GM12878 (cell line): ENCODE measurements at regions not wholly inside any gene's neighbourhood (a gene's known extent, or its start where the extent isn't known, plus 50 kb on each side); places are given as distances from the start of the nearest gene placed in this dataset.

ENCODE experiments used
- ATAC-seq: fragments of 200-7000 bp; cut with Tn5 transposase; 3 replicates; pipeline ENCODE4 v1.9.1; 2020; ENCODE audit warnings: mild to moderate bottlenecking, moderate library complexity
- BruUV-seq: library from RNA; stranded (reverse); fragments of 400-500 nt; replicated peaks from 2 replicates; lab custom pipeline; 2021; lab: Mats Ljungman, UMichigan
- CTCF ChIA-PET: fragments of 300-600 bp; sonication (Branson Sonifier 250); formaldehyde crosslinking; extraction: SDS; loops from one replicate; lab custom pipeline; 2021; ENCODE audit warnings: inconsistent platforms; lab: Yijun Ruan, JAX
- POLR2A ChIA-PET: fragments of 350-600 bp; formaldehyde crosslinking; extraction: SDS; loops from one replicate; lab custom pipeline; 2021; ENCODE audit warnings: inconsistent platforms; lab: Charles Lee
- RAD21 ChIA-PET: fragments of 300-600 bp; sonication (Branson Sonifier 250); formaldehyde crosslinking; loops from one replicate; lab custom pipeline; 2023; ENCODE audit warnings: antibody characterized with exemption; ENCODE audit not compliant: unreplicated experiment; lab: Charles Lee
- SMC1A ChIA-PET: fragments of 300-600 bp; sonication (Branson Sonifier 250); formaldehyde crosslinking; loops from one replicate; lab custom pipeline; 2023; ENCODE audit not compliant: unreplicated experiment, uncharacterized antibody; lab: Charles Lee
- DNase-seq: peaks from one replicate; pipeline ENCODE4 v3.0.0-alpha.2; 2011; ENCODE audit warnings: low read depth, low spot score
- FAIRE-seq: peaks from 3 replicates; lab custom pipeline; 2011; peaks lifted over from hg19 to GRCh38; lab: Jason Lieb, UNC
- H2AFZ ChIP-seq: 2 replicates; pipeline ENCODE4 v1.6.0; 2011; ENCODE audit warnings: low read depth, low read length, control low read depth; ENCODE audit not compliant: control insufficient read depth
- H3K27ac ChIP-seq: 2 replicates; pipeline ENCODE4 v1.5.1; 2011; ENCODE audit warnings: control low read depth; ENCODE audit not compliant: control insufficient read depth, insufficient read depth
- H3K27me3 ChIP-seq, 2 experiments: replicated peaks in 1 of 2; 2 replicates each; pipeline versions ENCODE4 v1.6.0 to v1.6.1; 2011; ENCODE audit warnings: low read length in 1 of 2; ENCODE audit not compliant: control insufficient read depth in 2 of 2, insufficient read depth in 2 of 2
- H3K36me3 ChIP-seq, 2 experiments: 2 replicates each; pipeline ENCODE4 v1.5.1; 2011; ENCODE audit warnings: low read length in 1 of 2; ENCODE audit not compliant: control insufficient read depth in 2 of 2, insufficient read depth in 2 of 2
- H3K4me1 ChIP-seq: 2 replicates; pipeline ENCODE4 v1.6.1; 2011; ENCODE audit warnings: mild to moderate bottlenecking, low read length, moderate library complexity, mixed read lengths; ENCODE audit not compliant: control insufficient read depth, insufficient read depth
- H3K4me2 ChIP-seq: 2 replicates; pipeline ENCODE4 v1.6.0; 2011; ENCODE audit warnings: control low read depth; ENCODE audit not compliant: control insufficient read depth, insufficient read depth
- H3K4me3 ChIP-seq: fragments of 200-600 bp; sonication (generic); 2 replicates; pipeline ENCODE4 v1.5.1; 2016
- H3K79me2 ChIP-seq: 2 replicates; pipeline ENCODE4 v1.6.0; 2011; ENCODE audit warnings: low read length; ENCODE audit not compliant: control insufficient read depth, insufficient read depth
- H3K9ac ChIP-seq: 2 replicates; pipeline ENCODE4 v1.8.0; 2011; ENCODE audit warnings: low read length, control low read depth, mixed read lengths; ENCODE audit not compliant: control insufficient read depth, insufficient read depth
- H3K9me3 ChIP-seq: replicated peaks from 3 replicates; pipeline ENCODE4 v1.5.1; 2011; ENCODE audit warnings: mild to moderate bottlenecking, low read length; ENCODE audit not compliant: control insufficient read depth, insufficient read depth
- H4K20me1 ChIP-seq: 2 replicates; pipeline ENCODE4 v1.6.0; 2011; ENCODE audit not compliant: control insufficient read depth, insufficient read depth
- E4F1 ChIP-seq: fragments of 450-650 bp; IDR thresholded peaks from 2 replicates; pipeline ENCODE4 v1.6.1; 2018; ENCODE audit warnings: borderline replicate concordance, mild to moderate bottlenecking; ENCODE audit not compliant: partially characterized antibody
- ELK1 ChIP-seq: IDR thresholded peaks from 2 replicates; pipeline ENCODE4 v1.6.1; 2012; ENCODE audit warnings: low read depth, low read length, improper control_type of control experiment
- GATAD2B ChIP-seq: fragments of 450-650 bp; conservative IDR thresholded peaks from 2 replicates; pipeline ENCODE4 v1.6.1; 2017; ENCODE audit warnings: low read depth, mild to moderate bottlenecking, moderate library complexity
- HDGF ChIP-seq: fragments of 450-650 bp; IDR thresholded peaks from 2 replicates; pipeline ENCODE4 v1.6.1; 2016; ENCODE audit warnings: antibody characterized with exemption
- PBX3 ChIP-seq: IDR thresholded peaks from 2 replicates; pipeline ENCODE4 v1.6.1; 2011; ENCODE audit warnings: mild to moderate bottlenecking, low read depth, low read length, moderate library complexity; ENCODE audit not compliant: insufficient replicate concordance
- TAF1 ChIP-seq: IDR thresholded peaks from 2 replicates; pipeline ENCODE4 v1.6.1; 2011; ENCODE audit warnings: mild to moderate bottlenecking, low read depth, low read length, borderline replicate concordance
- ZBTB40 ChIP-seq: fragments of 450-650 bp; IDR thresholded peaks from 2 replicates; pipeline ENCODE4 v1.6.1; 2016; ENCODE audit warnings: mild to moderate bottlenecking, moderate library complexity, borderline replicate concordance
- WGBS: methylation state at CpG from one replicate; pipeline ENCODE4 v1.1.6; 2016; ENCODE audit warnings: low lambda C conversion rate; ENCODE audit not compliant: insufficient replicate concordance, insufficient coverage; ENCODE audit errors: missing lambda C conversion rate; 5-methylcytosine and 5-hydroxymethylcytosine counted together
- in situ Hi-C: fragments of 300-500 bp; cut with MboI; formaldehyde crosslinking; loops from 9 replicates; pipeline ENCODE4 v1.14.3; 2018; ENCODE audit warnings: mixed read lengths
- intact Hi-C: fragments of 100-400 bp; cut with micrococcal nuclease; formaldehyde crosslinking; loops from one replicate; pipeline ENCODE4 v1.14.2; 2022; ENCODE audit not compliant: unreplicated experiment

GRCh38 chr1:189904509-189904908 is 573.2 kb downstream of the BRINP3 start:
- Histone ChIP-seq H2AFZ (no peak overlapping the region), H3K27ac (no peak overlapping the region), H3K27me3 (no peaks in the 10 kb centered on the region), H3K36me3 (no peaks in the 10 kb centered on the region), H3K4me1 (no peaks in the 10 kb centered on the region), H3K9me3 (no peaks in the 10 kb centered on the region), H4K20me1 (no peaks in the 10 kb centered on the region), H3K79me2 (no peaks in the 10 kb centered on the region), H3K9ac (no peak overlapping the region), H3K4me2 (no peak overlapping the region), H3K4me3 (no peak overlapping the region)
- ChIA-PET CTCF (no interaction called here), SMC1A (no interaction called here), RAD21 (no interaction called here), POLR2A (no interaction called here)
- DNase-seq (no peak), FAIRE-seq (no peak), ATAC-seq (no peak)
- WGBS: 0% methylated on average over 2 of the region's 2 CpGs
- intact Hi-C loops (loop anchor here (10.0 kb wide), 1 partner anchor 60 kb away; no protein-coding TSS in a partner anchor), in situ Hi-C loops (no loop called here)
- no TSS peak for BruUV-seq
- TF ChIP-seq GATAD2B: no peak
- TF ChIP-seq PBX3: no peak

GRCh38 chr1:189908113-189908512 is 569.6 kb downstream of the BRINP3 start:
- SMC1A ChIA-PET: interaction anchor here (0.9 kb wide), 1 partner anchor 9 kb away, joined by 3 read pairs; no protein-coding TSS in a partner anchor
- RAD21 ChIA-PET: no interaction called here
- no peak overlapping the region for H2AFZ ChIP-seq
- H3K4me3 ChIP-seq: no peak overlapping the region
- no peak overlapping the region for H3K4me2 ChIP-seq
- ATAC-seq: no peak
- no peak for DNase-seq
- POLR2A ChIA-PET: no interaction called here
- no peaks in the 10 kb centered on the region for H3K4me1 ChIP-seq
- no peaks in the 10 kb centered on the region for H4K20me1 ChIP-seq
- BruUV-seq: no TSS peak
- H3K27me3 ChIP-seq: no peaks in the 10 kb centered on the region
- no peaks in the 10 kb centered on the region for H3K9me3 ChIP-seq
- no peak overlapping the region for H3K9ac ChIP-seq
- CTCF ChIA-PET: no interaction called here
- no peaks in the 10 kb centered on the region for H3K36me3 ChIP-seq
- intact Hi-C loops (loop anchor here (10.0 kb wide), 1 partner anchor 63 kb away; no protein-coding TSS in a partner anchor), in situ Hi-C loops (no loop called here)
- no peak overlapping the region for H3K27ac ChIP-seq
- no peak for FAIRE-seq
- H3K79me2 ChIP-seq: no peaks in the 10 kb centered on the region
- TF ChIP-seq HDGF (no peak), E4F1 (no peak), ELK1 (no peak), TAF1 (no peak), ZBTB40 (no peak)
